GM18498 (cell line): ENCODE measurements at regions not wholly inside any gene's neighbourhood (a gene's known extent, or its start where the extent isn't known, plus 50 kb on each side); places are given as distances from the start of the nearest gene placed in this dataset.

ENCODE experiments used
- ATAC-seq: cut with Tn5 transposase; IDR thresholded peaks from one replicate; pipeline ENCODE4 v1.9.1; 2021; ENCODE audit warnings: mild to moderate bottlenecking, moderate library complexity; ENCODE audit not compliant: unreplicated experiment

GRCh38 chr5:115377468-115378217, 81.2 kb upstream of the CCDC112 start:
- ATAC-seq: peak; percentile 70

GRCh38 chr5:115375893-115376292, 79.4 kb upstream of the CCDC112 start:
- ATAC-seq: no peak

GRCh38 chr5:115374057-115374775, 77.8 kb upstream of the CCDC112 start:
- ATAC-seq: no peak

GRCh38 chr5:115372146-115372545, 75.7 kb upstream of the CCDC112 start:
- no peak for ATAC-seq

GRCh38 chr5:115369430-115370144, 73.1 kb upstream of the CCDC112 start:
- no peak for ATAC-seq

GRCh38 chr5:115366223-115366622, 69.8 kb upstream of the CCDC112 start:
- no peak for ATAC-seq

GRCh38 chr5:115363879-115364278, 67.4 kb upstream of the CCDC112 start:
- no peak for ATAC-seq

GRCh38 chr5:115360046-115360685, 63.7 kb upstream of the CCDC112 start:
- no peak for ATAC-seq

- no peak for ATAC-seq
Observed at GRCh38 chr5:115355767-115356381, 59.4 kb upstream of the CCDC112 start.

GRCh38 chr5:115355095-115355494, 58.6 kb upstream of the CCDC112 start:
- no peak for ATAC-seq

- ATAC-seq: no peak
Observed at GRCh38 chr5:115354246-115354645, 57.8 kb upstream of the CCDC112 start.

GRCh38 chr5:115352571-115352970, 56.1 kb upstream of the CCDC112 start:
- no peak for ATAC-seq

- ATAC-seq: no peak
Observed at GRCh38 chr5:115351356-115352195, 55.1 kb upstream of the CCDC112 start.

GRCh38 chr5:115350894-115351293, 54.4 kb upstream of the CCDC112 start:
- no peak for ATAC-seq

GRCh38 chr5:115349001-115349817, 52.8 kb upstream of the CCDC112 start:
- ATAC-seq: no peak

GRCh38 chr5:115348175-115348574, 51.7 kb upstream of the CCDC112 start:
- ATAC-seq: no peak
